GM21825 (cell line): ENCODE measurements at regions not wholly inside any gene's neighbourhood (a gene's known extent, or its start where the extent isn't known, plus 50 kb on each side); places are given as distances from the start of the nearest gene placed in this dataset.

ENCODE experiments used
- ATAC-seq: cut with Tn5 transposase; IDR thresholded peaks from one replicate; pipeline ENCODE4 v1.9.1; 2021; ENCODE audit warnings: mild to moderate bottlenecking, moderate library complexity; ENCODE audit not compliant: unreplicated experiment

- no peak for ATAC-seq
Observed at GRCh38 chr10:5305374-5305773, 59.4 kb upstream of the UCN3 start.

GRCh38 chr10:5310914-5311313 lies 53.9 kb upstream of the UCN3 start:
- no peak for ATAC-seq

- ATAC-seq = no peak
Observed at GRCh38 chr10:5311617-5312016, 53.1 kb upstream of the UCN3 start.

- ATAC-seq = no peak
Observed at GRCh38 chr10:5314840-5315239, 49.9 kb upstream of the UCN3 start.
